OCI-LY7 (cell line): ENCODE measurements at regions not wholly inside any gene's neighbourhood (a gene's known extent, or its start where the extent isn't known, plus 50 kb on each side); places are given as distances from the start of the nearest gene placed in this dataset.

ENCODE experiments used
- BruUV-seq: library from RNA; stranded (reverse); fragments of 400-500 nt; replicated peaks from 2 replicates; lab custom pipeline; 2021; lab: Mats Ljungman, UMichigan
- CTCF ChIA-PET: fragments of 300-600 bp; sonication (Branson Sonifier 250); formaldehyde crosslinking; loops from one replicate; lab custom pipeline; 2022; ENCODE audit warnings: antibody characterized with exemption; ENCODE audit not compliant: unreplicated experiment; lab: Charles Lee
- POLR2A ChIA-PET: fragments of 300-600 bp; sonication (Branson Sonifier 250); formaldehyde crosslinking; loops from one replicate; lab custom pipeline; 2022; ENCODE audit warnings: antibody characterized with exemption; lab: Charles Lee
- DNase-seq: peaks from one replicate; pipeline ENCODE4 v3.0.0-alpha.2; 2015; ENCODE audit warnings: low spot score
- H2AFZ ChIP-seq: fragments of 200-600 bp; sonication (generic), shearing (Covaris generic); 2 replicates; pipeline ENCODE4 v1.6.1; 2014; ENCODE audit warnings: mild to moderate bottlenecking, antibody characterized with exemption, low read length, moderate library complexity
- H3K27ac ChIP-seq: fragments of 200-600 bp; sonication (generic); 2 replicates; pipeline ENCODE4 v1.5.1; 2014; ENCODE audit warnings: mixed run types, low read depth, mild to moderate bottlenecking, moderate library complexity, low read length, inconsistent platforms; ENCODE audit not compliant: poor library complexity, severe bottlenecking
- H3K36me3 ChIP-seq: fragments of 200-600 bp; sonication (generic); 2 replicates; pipeline ENCODE4 v1.6.1; 2014; ENCODE audit warnings: mild to moderate bottlenecking, antibody characterized with exemption, low read length, moderate library complexity, mixed read lengths; ENCODE audit not compliant: insufficient read depth
- H3K4me1 ChIP-seq: fragments of 200-600 bp; sonication (generic); 2 replicates; pipeline ENCODE4 v1.5.1; 2014; ENCODE audit warnings: mild to moderate bottlenecking, low read length; ENCODE audit not compliant: insufficient read depth, poor library complexity, severe bottlenecking
- H3K4me2 ChIP-seq: fragments of 200-600 bp; sonication (generic); 2 replicates; pipeline ENCODE4 v1.6.1; 2014; ENCODE audit warnings: mild to moderate bottlenecking, low read length
- H3K4me3 ChIP-seq: fragments of 200-600 bp; sonication (generic); 2 replicates; pipeline ENCODE4 v1.5.1; 2014; ENCODE audit warnings: mild to moderate bottlenecking, low read depth, low read length; ENCODE audit not compliant: poor library complexity, severe bottlenecking
- H3K79me2 ChIP-seq: fragments of 200-600 bp; sonication (generic); 2 replicates; pipeline ENCODE4 v1.6.1; 2016; ENCODE audit warnings: low read depth, mild to moderate bottlenecking, low read length, moderate library complexity, mixed read lengths; ENCODE audit not compliant: insufficient read depth
- H3K9me2 ChIP-seq: fragments of 200-600 bp; sonication (generic); 2 replicates; pipeline ENCODE4 v1.6.1; 2016; ENCODE audit warnings: mild to moderate bottlenecking, low read length, mixed read lengths; ENCODE audit not compliant: insufficient read depth
- H3K9me3 ChIP-seq: fragments of 200-600 bp; sonication (generic); 2 replicates; pipeline ENCODE4 v1.6.1; 2014; ENCODE audit warnings: mild to moderate bottlenecking, mixed run types, low read length, mixed read lengths
- H4K20me1 ChIP-seq: fragments of 200-600 bp; sonication (generic); 2 replicates; pipeline ENCODE4 v1.6.1; 2014; ENCODE audit warnings: mild to moderate bottlenecking, antibody characterized with exemption, low read length, moderate library complexity, mixed read lengths; ENCODE audit not compliant: insufficient read depth
- EZH2phosphoT487 ChIP-seq: fragments of 200-600 bp; sonication (generic); IDR thresholded peaks from 2 replicates; pipeline ENCODE4 v1.6.1; 2018; ENCODE audit warnings: low read depth, borderline replicate concordance, mild to moderate bottlenecking, mixed run types, antibody characterized with exemption, low read length, moderate library complexity, mixed read lengths
- intact Hi-C: fragments of 100-400 bp; cut with micrococcal nuclease; formaldehyde crosslinking; loops from one replicate; pipeline ENCODE4 v1.10.0; 2022; ENCODE audit not compliant: unreplicated experiment
- TF ChIP-seq, protein P1 (sequence below): fragments of 200-600 bp; sonication (generic); conservative IDR thresholded peaks from 2 replicates; pipeline ENCODE4 v1.5.1; 2014; ENCODE audit warnings: mild to moderate bottlenecking, antibody characterized with exemption, low read length, moderate library complexity, mixed read lengths

DNA sequence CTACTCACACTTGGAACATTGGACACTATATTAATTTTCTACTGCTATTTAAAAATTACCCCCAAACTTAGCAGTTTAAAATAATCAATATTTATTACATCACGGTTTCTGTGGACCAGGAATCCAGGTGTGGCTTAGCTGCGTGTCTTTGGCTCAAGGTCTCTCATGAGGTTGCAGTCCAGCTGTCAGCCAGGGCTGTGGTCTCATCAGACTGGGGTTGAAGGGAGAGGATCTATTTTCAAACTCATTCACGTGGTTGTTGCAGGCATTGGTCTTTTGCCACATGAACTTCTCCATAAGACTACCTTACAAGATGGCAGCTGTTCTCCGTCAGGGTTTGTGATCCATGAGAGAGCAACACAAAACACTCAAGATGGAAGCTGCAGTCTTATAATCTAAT, 343.0 kb downstream of the BCAT1 start:
- no TSS peak for BruUV-seq
- H3K9me3 ChIP-seq, result no peaks in the 10 kb centered on the region
- no peak overlapping the region for H3K27ac ChIP-seq
- CTCF ChIA-PET, result no interaction called here
- H4K20me1 ChIP-seq, result no peaks in the 10 kb centered on the region
- no peak overlapping the region for H3K4me3 ChIP-seq
- POLR2A ChIA-PET, result interaction anchor here (0.6 kb wide), 1 partner anchor 119 kb away, joined by 3 read pairs; no protein-coding TSS in a partner anchor
- no peaks in the 10 kb centered on the region for H3K79me2 ChIP-seq
- H3K9me2 ChIP-seq, result no peaks in the 10 kb centered on the region
- no peak overlapping the region for H3K4me2 ChIP-seq
- no peak overlapping the region for H2AFZ ChIP-seq
- intact Hi-C loops, result no loop called here
- H3K4me1 ChIP-seq, result peaks cover 4% of the 10 kb centered on the region
- DNase-seq, result no peak
- TF ChIP-seq, protein P1, sequence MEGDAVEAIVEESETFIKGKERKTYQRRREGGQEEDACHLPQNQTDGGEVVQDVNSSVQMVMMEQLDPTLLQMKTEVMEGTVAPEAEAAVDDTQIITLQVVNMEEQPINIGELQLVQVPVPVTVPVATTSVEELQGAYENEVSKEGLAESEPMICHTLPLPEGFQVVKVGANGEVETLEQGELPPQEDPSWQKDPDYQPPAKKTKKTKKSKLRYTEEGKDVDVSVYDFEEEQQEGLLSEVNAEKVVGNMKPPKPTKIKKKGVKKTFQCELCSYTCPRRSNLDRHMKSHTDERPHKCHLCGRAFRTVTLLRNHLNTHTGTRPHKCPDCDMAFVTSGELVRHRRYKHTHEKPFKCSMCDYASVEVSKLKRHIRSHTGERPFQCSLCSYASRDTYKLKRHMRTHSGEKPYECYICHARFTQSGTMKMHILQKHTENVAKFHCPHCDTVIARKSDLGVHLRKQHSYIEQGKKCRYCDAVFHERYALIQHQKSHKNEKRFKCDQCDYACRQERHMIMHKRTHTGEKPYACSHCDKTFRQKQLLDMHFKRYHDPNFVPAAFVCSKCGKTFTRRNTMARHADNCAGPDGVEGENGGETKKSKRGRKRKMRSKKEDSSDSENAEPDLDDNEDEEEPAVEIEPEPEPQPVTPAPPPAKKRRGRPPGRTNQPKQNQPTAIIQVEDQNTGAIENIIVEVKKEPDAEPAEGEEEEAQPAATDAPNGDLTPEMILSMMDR, result no peak
- no peak for TF ChIP-seq EZH2phosphoT487
- H3K36me3 ChIP-seq, result no peaks in the 10 kb centered on the region

DNA sequence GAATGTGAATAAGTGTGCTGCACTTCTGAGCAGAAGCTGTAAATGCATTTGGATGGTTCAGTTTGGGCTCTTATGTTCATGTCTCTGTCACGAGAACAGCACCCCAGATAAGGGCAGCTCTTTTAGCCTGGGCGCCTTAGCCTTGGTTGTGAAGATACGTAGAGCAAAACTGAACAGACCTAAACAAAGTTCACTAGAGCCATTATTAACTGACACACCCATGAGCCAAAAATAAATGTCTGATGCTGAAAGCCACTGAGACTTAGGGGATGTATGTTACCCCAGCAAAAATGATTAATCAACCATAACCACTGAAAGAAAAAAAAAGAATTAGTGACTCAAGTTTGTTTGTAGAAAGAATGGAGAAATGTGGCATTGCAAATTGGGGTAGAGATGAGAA, 343.4 kb downstream of the BCAT1 start:
- no peaks in the 10 kb centered on the region for H3K36me3 ChIP-seq
- no peaks in the 10 kb centered on the region for H3K79me2 ChIP-seq
- no peaks in the 10 kb centered on the region for H3K9me2 ChIP-seq
- peaks cover 8% of the 10 kb centered on the region for H3K4me1 ChIP-seq
- CTCF ChIA-PET, result no interaction called here
- H3K4me2 ChIP-seq, result no peak overlapping the region
- POLR2A ChIA-PET, result interaction anchor here (0.6 kb wide), 1 partner anchor 120 kb away, joined by 3 read pairs; no protein-coding TSS in a partner anchor
- DNase-seq, result no peak
- TF ChIP-seq, protein P1, result no peak
- TF ChIP-seq EZH2phosphoT487, result no peak
- intact Hi-C loops, result no loop called here
- H3K27ac ChIP-seq, result no peak overlapping the region
- no TSS peak for BruUV-seq
- H2AFZ ChIP-seq, result no peak overlapping the region
- no peaks in the 10 kb centered on the region for H4K20me1 ChIP-seq
- no peaks in the 10 kb centered on the region for H3K9me3 ChIP-seq
- no peak overlapping the region for H3K4me3 ChIP-seq

DNA sequence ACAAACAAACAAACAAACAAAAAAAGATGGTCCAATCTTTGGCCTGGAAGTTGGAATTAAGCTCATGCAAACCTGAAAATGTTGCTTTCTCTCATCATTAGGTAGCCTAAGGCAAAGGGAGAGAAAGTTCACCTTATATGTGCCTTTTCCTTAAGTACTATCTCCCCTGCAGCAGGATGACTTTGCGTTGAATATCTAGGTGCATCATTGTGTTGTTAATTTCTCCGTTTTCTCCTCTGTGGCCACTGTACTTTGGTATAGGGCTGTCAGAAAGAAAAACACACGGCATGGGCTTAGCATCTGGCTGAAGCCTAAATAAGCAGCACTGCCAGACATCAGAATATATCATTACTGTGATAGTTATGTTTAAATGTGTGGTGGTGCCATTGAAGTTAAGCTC, 345.5 kb downstream of the BCAT1 start:
- no peak for TF ChIP-seq EZH2phosphoT487
- TF ChIP-seq, protein P1, result no peak
- no peaks in the 10 kb centered on the region for H4K20me1 ChIP-seq
- ChIA-PET CTCF (no interaction called here), POLR2A (interaction anchor here (0.7 kb wide), 2 partner anchors 58 to 110 kb away, joined by 3 read pairs; no protein-coding TSS in a partner anchor)
- H3K79me2 ChIP-seq, result no peaks in the 10 kb centered on the region
- H3K36me3 ChIP-seq, result no peaks in the 10 kb centered on the region
- no peak overlapping the region for H2AFZ ChIP-seq
- no TSS peak for BruUV-seq
- no peak overlapping the region for H3K4me3 ChIP-seq
- H3K9me2 ChIP-seq, result no peaks in the 10 kb centered on the region
- no peak overlapping the region for H3K27ac ChIP-seq
- H3K4me2 ChIP-seq, result no peak overlapping the region
- H3K9me3 ChIP-seq, result no peaks in the 10 kb centered on the region
- intact Hi-C loops, result no loop called here
- H3K4me1 ChIP-seq, result peaks cover 20% of the 10 kb centered on the region
- DNase-seq, result no peak
